Hippocampal formation (tissue), 2 donors: ENCODE measurements at regions not wholly inside any gene's neighbourhood (a gene's known extent, or its start where the extent isn't known, plus 50 kb on each side); places are given as distances from the start of the nearest gene placed in this dataset.

ENCODE experiments used
- DNase-seq, 2 donors: peaks; one replicate each; lab custom pipeline; 2025; lab: John Stamatoyannopoulos, UW

DNA sequence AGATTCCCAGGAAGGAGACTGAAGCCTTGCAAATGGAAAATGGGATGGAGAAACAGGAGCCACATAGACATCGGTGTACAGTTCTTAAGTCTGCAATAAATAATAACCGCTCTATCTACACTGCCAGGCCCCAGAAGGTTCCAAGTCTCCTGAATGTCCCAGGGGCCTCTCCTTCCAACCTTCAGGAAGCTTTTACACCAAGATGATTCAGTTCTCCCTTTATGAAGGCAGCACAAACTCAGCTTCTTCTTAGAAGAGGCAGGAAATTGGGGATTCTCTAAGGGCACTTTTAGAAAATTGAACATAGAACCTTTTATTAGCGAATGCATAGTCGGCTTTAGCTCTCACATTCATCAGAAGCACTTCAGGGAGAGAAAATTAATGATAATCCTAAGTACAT, 130.8 kb upstream of the LYZL1 start:
- DNase-seq: no peak

DNA sequence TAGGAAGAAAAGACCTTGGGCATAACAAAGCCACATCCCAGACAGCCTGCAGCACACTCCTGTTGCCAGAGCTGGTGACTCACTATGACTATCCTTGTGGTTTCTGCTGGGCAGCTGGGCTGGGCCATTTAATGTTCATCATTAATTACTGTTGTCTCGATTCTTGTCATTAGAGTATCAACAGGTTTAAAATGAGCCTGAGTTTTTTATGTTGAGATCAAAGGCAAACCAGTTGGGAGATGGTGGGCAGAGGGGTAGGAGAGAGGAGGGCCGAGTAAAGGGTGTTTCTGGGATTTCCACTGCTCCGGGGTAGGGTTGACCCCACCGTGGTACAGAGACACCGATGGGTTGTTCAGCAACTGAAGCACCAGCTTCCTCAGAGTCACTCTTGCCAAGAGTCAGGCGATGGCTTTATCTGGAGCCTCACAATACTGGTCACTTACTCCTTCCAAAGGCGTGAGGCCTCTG, 128.7 kb upstream of the LYZL1 start:
- DNase-seq: no peak

DNA sequence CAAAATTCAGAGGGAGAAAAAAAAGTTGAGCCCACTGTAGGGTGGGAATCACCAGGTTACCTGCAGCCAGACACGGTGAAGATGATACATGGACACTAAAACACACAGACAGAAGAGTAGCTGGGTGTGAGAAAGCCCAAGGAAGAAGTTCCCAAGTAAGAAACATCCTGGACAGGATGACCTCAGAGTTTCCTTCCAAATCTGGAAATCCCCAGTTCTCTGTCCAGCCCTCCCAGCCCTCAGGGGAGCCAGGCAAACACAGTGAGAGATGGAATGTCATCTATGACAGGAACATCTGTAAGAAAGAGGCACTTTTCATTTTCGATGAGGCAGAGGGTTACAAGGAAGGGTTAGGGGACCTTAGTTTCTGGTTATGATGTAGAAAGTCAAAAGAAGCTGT, 125.1 kb upstream of the LYZL1 start:
- DNase-seq: no peak

DNA sequence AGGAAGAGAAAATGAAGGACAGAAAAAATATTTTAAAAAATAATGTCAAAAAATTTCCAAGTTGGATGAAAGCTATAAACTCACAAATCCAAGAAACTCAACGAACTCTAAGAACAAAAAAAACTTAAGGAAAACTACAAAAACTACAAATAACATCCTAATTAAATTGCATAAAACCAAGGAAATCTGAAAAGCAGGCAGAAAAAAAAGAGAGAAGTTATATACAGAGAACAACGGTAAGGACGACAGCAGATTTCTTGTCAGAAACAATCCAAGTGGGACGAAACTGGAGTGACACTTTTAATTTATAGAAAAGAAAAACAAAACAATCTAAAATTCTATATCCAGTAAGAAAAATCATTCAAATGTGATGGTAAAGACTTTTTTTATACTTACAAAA, 122.2 kb upstream of the LYZL1 start:
- DNase-seq: no peak

DNA sequence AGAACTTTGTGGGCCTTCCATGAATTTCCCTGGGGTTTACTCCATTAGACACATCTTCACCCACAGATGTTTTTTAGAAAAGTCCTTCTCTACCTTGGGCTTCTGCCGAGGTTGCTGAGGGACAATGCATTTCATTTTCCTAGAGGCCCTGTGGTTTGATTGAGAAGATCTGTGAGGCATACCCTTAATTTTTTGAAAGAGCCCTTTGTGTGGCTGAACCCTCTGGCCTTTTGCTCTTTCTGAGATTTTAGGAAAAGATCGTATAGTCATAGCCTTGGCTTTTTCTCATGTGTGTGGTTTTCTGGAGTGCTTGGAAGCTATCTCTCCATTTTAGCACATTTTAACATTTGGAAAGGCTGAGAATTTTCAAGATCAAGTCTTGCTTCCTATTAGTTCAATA, 119.8 kb upstream of the LYZL1 start:
- DNase-seq: no peak

DNA sequence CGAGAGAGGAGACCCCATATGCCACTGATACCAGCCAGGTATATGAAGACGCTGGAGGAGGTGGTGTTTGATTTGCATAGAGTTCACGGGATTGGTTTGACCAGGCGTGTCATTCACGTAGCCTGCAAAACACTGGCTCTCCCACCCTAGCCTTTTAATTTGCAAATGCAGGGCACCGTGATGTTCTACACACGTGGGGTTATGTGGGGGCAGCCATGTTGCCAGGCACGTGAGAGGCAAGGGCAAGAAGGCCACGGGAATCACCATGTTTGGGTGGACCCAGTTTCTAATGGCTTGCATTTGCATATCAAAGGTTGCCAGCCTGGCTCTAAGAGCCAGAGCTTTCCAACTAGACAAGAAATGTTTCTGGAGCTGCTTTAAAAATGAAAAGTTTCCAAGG, 117.2 kb upstream of the LYZL1 start:
- no peak for DNase-seq

DNA sequence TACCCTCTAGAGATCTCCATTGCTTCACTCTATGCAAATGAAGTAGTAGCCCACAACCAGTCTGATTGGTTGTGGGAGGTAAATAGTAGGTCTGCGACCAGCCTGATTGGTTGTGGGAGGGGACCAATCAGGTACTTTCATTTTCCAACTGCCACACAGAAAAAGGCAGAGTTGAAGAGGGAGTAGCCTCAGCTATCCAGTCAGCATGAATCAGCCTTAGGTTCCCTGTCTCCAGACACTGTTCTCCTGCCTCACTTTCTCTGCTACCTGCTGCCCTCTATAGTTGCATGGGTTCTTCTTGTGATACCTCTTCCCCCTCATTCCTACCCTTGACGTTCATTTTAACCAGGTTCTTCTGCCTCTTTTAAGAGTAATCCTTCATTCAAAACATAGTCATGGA, 114.5 kb upstream of the LYZL1 start:
- DNase-seq: no peak

DNA sequence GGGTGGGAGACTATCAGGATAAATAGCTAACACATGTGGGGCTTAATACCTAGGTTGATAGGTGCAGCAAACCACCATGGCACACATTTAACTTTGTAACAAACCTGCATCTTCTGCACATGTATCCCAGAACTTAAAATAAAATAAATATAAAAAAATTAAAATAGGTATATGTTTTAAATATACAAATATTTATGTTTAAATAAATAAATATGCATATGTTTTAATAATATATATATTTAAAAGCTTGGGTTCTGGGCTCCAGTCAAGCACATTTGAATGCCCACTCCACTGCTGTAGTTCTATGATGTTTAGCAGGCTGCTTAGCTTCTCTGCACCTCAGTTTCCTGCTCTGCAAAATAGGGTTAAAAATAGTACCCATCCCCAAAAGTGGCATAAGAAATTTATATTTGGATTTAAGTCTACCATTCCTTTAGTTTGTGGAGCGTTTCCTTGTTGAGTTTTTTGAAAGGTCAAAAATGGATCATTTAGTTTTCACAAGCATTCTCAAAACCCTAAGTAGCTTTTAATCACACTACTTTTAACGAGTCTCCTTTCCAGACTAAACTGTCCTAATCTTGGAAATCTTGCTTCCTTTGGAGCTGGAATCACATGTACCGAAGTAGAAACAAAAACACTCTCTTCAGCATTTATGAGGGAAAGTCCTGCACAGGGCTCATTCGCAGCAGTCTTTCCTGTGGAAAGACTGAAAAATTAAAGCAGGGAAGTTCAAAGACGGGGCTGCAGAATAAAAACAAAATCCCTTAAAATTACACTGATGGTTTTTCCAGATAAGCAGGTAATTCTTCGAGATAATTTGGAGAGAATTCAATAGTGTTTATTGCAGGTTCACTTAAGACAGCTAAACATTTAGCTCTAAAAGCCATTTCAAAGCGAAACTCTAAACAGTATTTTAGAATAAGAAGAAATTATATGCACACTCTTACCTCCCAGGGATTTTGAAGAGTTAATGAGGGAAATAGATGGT, 111.7 kb upstream of the LYZL1 start:
- no peak for DNase-seq

DNA sequence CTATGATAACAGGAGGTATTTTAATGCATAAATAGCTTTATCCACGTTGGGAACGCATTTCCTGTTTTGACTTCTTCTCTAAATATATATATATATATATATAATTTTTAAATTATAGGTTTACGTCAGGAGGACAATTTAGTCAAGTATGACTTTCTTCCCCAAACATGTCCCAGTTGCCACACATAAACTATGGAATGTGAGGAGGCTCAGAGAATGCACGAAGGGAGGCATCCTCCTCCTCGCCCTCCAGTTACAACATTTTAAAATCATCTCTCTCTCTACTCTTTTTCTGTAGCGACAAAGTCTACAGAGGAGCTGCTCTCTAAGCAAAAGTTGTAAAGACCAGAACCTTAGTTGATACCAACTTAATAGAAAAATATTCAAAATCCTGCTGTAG, 106.9 kb upstream of the LYZL1 start:
- no peak for DNase-seq

DNA sequence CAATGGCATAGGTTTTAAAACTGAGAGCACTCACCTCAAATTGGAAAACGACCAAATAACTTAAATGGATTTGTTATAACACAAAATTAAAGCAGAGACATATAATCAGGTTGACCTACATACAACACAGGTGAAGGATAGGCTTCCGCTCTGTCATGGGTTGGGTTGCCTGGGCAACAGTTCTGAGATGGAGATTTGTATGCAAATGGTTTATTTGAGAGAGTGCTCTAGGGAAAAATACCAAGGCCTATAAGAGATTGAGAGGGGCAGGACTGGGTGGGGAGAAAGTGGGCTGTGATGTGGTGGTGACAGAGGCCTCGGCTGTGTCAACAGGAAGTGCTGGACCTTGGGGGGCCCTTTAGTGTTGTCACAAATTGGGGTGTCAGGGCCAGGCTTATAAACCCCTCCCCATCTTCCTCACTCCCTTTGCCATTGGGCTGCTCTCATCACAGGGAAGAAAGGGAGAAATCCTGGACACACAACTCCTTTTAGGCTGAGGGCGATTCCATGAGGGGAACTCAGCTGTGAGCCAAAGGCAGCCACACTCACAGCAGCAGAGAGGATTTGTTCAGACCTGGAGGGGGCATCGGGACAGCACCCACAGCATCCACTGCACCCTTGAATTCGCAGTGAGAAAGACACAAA, 105.4 kb upstream of the LYZL1 start:
- no peak for DNase-seq

DNA sequence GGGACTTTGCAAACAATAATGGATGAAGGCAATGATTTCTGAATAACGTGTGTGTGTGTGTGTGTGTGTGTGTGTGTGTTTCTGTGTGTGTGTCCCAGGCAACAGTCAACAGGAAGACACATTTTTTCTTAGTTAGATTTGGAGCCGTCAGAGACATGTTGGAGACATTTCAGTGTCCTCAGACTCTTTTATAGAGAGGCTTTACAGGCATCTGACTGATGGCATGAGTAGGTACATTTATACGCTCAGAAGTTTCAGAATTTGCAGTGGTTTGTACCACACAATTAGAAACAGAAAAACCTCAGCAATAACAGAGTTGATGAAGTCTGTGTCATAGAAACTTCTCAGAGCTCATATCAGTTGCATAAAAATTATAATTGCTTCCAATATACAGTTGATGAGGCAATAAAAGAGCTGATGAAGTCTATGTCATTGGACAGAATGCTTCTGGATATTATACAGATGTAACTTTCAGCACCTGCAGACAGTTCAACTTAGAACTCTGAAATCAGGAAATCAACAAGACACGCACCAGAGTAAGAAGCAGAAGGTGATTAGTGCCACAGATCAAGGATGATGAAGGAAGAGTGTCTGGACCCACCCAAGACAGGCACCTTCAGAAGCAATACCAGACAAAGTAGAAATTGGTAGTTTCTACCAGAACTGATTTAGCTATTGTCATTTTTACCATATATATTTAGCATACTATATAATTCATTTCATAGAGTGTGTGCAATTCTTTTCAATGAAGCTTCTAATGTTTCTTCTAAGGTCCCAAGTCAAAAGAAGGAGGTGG, 104.5 kb upstream of the LYZL1 start:
- no peak for DNase-seq

DNA sequence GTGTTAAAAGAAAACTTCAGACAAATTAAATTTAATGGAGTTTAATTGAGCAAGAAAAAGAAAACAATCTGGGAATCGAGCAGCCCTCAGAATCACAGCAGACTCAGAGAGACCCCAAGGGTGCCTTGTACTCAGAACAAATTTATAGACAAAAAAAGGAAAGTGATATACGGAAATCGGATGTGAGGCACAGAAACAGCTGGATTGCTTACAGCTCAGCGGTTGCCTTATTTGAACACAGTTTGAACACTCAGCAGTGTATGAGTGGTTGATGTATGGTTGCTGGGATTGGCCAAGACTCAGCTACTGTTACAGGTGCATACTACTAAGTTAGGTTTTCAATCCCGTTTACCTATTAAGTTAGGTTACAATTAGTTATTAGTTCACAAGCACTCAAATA, 103.8 kb upstream of the LYZL1 start:
- DNase-seq: no peak

DNA sequence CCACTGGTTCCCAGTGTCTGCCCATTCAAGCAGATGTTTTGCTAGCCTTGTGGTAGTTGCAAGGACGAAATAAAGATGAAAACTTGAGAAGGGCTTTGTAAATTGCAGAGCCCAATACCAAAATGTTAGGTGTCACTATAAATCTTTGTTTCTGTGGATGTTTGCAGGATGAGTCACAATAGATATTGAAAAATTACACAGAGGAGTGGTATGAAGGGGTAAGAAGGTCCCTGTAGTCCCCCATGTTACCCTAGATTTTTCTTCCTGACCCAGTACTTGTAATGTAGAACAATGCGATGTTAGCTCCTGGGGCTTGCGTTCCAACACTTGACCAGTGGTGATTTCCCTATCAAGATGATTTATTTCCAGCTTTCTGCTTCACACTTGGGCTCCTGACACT, 102.6 kb upstream of the LYZL1 start:
- DNase-seq: no peak

DNA sequence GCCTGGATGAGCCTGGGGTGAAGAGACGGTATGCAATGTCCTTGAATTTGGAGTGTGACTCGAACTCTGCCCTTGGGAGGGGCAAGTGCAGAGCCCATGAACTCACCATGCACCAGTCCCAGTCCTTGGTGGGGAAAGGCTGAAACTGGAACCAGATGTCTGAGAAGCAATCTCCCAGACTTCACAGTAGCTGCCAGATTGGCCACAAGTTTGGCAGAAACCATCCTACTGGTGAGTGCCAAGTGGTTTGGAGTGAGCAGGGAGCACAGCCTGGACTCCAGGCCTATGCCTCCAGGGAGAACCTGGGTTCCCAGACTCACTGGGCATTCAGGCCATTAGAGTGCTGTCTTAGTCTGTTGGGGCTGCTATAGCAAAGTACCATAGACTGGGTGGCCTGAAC, 99.6 kb upstream of the LYZL1 start:
- DNase-seq: no peak

DNA sequence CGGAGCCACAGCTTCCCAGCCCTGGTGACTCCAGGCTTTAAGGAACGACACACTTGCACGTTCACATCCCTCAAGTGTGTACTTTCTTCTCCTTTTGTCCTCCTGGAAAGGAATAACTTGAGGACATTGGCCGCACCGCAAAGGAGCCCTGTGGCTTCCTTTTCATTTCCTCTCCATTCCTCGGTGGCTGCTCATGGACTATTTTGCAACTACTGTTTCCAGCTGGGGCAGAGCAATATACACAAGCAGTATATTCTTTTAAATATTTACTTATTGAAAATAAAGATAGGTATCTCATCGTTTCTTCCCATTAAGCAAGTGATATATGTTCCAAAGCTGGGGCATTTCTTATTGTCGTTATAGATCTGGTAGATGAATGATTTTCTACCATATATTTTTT, 97.2 kb upstream of the LYZL1 start:
- no peak for DNase-seq

DNA sequence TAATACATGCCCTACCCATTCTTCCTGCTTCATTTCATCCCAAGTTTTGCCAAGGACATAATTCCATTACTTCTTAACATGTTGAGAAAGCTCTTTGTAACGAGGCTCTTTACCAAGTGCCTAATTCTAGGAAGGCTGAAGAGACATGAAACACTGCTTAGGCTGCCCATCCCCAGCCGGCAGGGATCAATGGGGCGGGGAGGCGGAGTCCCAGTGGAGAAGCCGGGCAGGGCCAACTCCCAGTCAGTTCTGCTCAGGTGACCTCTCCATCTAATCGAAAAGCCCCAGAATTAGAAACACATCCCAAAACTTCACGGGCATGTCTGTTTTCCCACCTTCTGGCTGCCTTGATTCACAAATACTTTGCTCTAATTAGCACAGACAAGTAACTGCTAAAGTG, 89.5 kb upstream of the LYZL1 start:
- no peak for DNase-seq

DNA sequence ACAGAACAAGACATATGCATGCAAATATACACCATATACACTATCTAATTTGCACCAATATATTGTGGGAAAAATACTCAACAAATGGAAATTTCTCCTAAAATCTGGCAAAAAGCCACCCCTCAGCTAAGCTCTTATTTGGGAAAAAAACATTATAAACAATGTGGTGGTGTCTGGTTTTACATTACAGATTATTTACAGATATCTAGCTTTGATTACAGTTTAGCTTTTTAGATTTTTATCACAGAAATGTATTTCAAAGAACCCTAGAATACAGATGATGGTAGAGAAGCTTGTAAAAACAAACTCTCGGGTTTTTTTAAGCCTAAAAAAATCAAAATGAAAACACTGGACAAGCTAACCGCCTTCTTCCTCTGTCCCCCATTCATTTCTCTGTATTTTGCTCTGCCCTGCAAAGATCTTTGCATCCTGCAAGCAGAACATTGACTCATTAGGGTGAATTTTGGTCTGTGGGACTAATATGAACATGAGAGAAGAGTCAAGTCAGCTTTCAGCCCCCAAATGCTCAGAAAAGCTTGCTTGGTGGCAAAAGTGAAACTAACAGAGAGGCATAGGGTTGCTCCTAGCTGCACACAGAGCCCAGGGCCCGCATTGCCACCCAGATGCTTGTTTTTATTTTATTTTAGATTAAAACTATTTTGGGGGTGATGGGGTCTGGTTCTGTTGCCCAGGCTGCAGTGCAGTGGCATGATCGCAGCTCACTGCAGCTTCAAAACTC, 88.8 kb upstream of the LYZL1 start:
- DNase-seq: no peak

DNA sequence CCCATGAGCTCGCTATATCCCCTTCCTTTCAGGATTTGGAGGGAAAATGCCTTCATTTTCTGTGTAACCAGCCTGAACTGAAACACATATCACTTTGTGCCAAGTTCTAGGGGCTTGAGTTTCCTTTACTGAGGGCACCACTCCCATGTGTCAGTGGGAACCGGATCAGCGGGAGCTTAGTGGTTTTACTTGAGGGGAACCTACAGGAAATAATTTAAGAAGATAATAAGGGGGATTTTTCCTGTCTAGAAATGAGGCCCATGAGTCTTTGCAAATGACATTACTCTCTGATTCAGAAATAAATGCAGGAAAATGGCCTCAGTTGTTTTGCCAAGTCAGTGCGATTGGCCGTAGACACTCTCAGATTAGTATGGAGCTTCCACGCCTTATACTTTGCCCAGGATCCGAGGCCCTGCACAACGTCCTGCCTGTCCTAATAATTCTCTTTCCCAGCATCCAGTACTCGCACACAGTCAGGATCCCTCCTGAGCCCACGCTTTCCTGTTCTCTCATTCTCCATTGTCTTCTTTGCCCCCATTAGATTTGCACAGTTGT, 86.4 kb upstream of the LYZL1 start:
- DNase-seq: no peak

DNA sequence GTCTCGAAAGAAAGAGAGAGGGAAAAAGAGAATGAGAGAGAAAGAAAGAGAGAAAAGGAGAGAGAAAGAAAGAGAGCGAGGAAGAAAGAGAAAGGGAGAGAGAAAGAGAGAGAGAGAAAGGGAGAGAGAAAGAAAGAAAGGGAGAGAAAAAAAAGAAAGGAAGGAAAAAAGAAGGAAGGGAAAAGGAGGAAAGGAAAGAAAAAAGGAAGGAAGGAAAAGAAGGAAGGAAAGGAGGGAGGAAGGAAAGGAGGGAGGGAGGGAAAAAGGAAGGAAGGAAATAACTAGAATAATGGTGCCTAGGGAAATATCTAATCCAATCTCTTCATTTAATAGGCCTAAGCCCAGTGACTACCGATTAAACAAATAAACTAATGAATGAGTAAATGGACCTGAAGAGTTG, 85.4 kb upstream of the LYZL1 start:
- no peak for DNase-seq

DNA sequence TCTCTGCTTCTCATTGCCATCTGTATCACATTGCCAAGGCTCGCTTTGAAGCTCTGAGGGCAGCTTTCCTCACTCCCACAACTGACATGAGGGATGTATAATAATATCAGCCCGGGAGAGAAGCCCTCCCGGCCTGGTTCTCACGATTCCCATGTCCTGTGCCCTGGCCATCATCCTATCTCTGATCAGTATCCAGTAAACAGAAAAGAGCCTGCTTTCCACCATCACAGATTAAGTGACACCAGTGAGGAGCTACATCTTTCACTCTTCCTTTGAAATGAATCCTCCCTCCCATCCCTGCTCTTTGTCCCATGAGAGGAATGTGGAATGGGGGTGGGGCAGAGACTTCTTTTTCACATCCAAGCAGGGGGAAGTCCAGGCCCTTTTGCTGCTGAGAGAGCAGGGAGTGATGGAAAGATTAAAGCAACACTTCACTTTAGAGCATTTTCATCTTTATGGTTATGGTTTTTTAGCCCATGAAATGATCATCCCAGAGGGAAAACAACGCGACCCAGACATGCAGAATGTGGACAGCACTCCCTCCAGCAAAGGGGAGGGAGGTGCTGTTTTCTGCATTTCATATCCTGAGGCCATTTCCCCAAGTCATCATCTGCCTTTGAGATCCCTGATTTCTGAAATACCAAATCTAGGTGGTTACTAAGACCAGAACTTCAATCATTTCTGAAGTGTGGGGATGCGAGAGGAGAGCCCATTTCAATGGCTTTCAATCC, 84.6 kb upstream of the LYZL1 start:
- DNase-seq: no peak

DNA sequence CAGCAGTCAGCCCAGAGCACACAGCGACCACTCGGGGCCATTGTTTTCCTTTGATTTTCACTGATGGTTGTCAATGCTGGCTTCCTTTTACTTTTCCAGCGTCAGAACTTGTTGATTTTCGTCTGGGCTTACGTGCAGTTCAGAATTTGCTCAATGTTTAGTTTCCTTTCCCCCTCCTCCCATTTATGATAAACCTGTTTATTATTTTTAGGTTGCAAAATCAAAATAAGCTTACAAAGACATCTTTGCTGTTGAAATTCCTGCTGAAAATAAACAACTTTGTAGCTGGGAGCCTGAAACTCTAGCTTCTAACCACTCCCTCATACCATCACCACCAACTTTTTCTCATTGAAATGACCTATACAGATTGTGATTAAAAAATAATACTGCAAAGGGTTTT, 83.1 kb upstream of the LYZL1 start:
- DNase-seq: no peak
